Lower leg skin (tissue), 3 donors: ENCODE measurements at regions not wholly inside any gene's neighbourhood (a gene's known extent, or its start where the extent isn't known, plus 50 kb on each side); places are given as distances from the start of the nearest gene placed in this dataset.

Source experiments
- CTCF ChIP-seq, 3 donors: fragments of 450-650 bp; IDR thresholded peaks; one replicate each; pipeline ENCODE4 v1.5.1; 2016; ENCODE audit warnings: antibody characterized with exemption in 3 of 3, mild to moderate bottlenecking in 3 of 3, moderate library complexity in 2 of 3
- POLR2A ChIP-seq, 2 donors: fragments of 450-650 bp; IDR thresholded peaks; one replicate each; pipeline ENCODE4 v1.6.1; 2016 to 2017; ENCODE audit warnings: antibody characterized with exemption in 2 of 2, mild to moderate bottlenecking in 1 of 2, moderate library complexity in 1 of 2

DNA sequence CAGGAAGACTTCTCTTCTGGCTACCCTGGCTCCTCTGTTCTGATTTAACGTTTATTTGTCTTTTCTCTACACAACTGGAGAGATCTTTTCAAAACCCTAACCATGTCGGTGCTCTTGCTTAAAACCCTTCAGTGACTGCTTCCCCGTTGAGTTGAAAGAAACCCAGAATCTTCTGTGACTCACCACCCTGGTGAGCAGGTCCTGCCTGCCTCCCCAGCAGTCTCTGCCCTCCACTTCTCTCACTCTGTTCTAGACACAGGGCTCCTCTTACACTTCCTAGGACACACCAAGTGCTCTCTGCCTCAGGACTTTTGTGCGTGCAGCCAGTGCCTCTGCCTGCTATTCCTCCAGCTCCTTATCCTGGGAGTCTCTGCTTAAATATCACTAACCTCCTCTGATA is 131.4 kb downstream of the IER5 start:
- TF ChIP-seq CTCF (IDR thresholded peaks at IDR 0.05) (no peak), POLR2A (IDR thresholded peaks at IDR 0.05) (no peak)
